ENCODE measurements at regions not wholly inside any gene's neighbourhood (a gene's known extent, or its start where the extent isn't known, plus 50 kb on each side); places are given as distances from the start of the nearest gene placed in this dataset.

- TF ChIP-seq CTCF (IDR thresholded peaks at IDR 0.05) (no peak), POLR2A (IDR thresholded peaks at IDR 0.05) (no peak)
Measured at GRCh38 chr2:41967476-41968181, 80.2 kb upstream of the PKDCC start.
